Tibial artery (tissue), 4 donors: ENCODE measurements at regions not wholly inside any gene's neighbourhood (a gene's known extent, or its start where the extent isn't known, plus 50 kb on each side); places are given as distances from the start of the nearest gene placed in this dataset.

Source experiments
- DNase-seq, 2 donors: peaks; one replicate each; pipeline ENCODE4 v3.0.0-alpha.2; 2019
- H3K27ac ChIP-seq, 2 donors: fragments of 200-600 bp; sonication (generic) in 1 of 2; 1 replicate in 1 of 2; 2 replicates in 1 of 2; pipeline ENCODE4 v1.5.1; 2018 to 2019; ENCODE audit warnings: mild to moderate bottlenecking in 1 of 2
- H3K27me3 ChIP-seq, 2 donors: fragments of 200-600 bp; sonication (generic) in 1 of 2; one replicate each; pipeline versions ENCODE4 v1.5.1 to v1.6.0; 2016 to 2019
- H3K36me3 ChIP-seq, 3 donors: fragments of 200-600 bp; sonication (generic) in 2 of 3; one replicate each; pipeline ENCODE4 v1.5.1; 2016 to 2019; ENCODE audit warnings: mild to moderate bottlenecking in 2 of 3
- H3K4me1 ChIP-seq, 4 donors: fragments of 200-600 bp; sonication (generic) in 2 of 4; 1 replicate in 3 of 4; 2 replicates in 1 of 4; pipeline ENCODE4 v1.5.1; 2016 to 2019
- H3K4me3 ChIP-seq, 2 donors: fragments of 200-600 bp; sonication (generic) in 1 of 2; 1 replicate in 1 of 2; 2 replicates in 1 of 2; pipeline ENCODE4 v1.5.1; 2018 to 2019; ENCODE audit warnings: mild to moderate bottlenecking in 2 of 2
- H3K9me3 ChIP-seq, 3 donors: fragments of 200-600 bp; sonication (generic) in 1 of 3; one replicate each; pipeline ENCODE4 v1.5.1; 2016 to 2019
- CTCF ChIP-seq, 2 experiments: fragments of 200-600 bp in 1 of 2; fragments of 450-650 bp in 1 of 2; IDR thresholded peaks; one replicate each; pipeline ENCODE4 v1.5.1; 2017 to 2019; ENCODE audit warnings: antibody characterized with exemption in 2 of 2, mild to moderate bottlenecking in 1 of 2, moderate library complexity in 1 of 2
- intact Hi-C: fragments of 100-400 bp; cut with DNase I; formaldehyde crosslinking; loops from one replicate; pipeline ENCODE4 v1.15.0; 2023; ENCODE audit warnings: low total_unique reads

DNA sequence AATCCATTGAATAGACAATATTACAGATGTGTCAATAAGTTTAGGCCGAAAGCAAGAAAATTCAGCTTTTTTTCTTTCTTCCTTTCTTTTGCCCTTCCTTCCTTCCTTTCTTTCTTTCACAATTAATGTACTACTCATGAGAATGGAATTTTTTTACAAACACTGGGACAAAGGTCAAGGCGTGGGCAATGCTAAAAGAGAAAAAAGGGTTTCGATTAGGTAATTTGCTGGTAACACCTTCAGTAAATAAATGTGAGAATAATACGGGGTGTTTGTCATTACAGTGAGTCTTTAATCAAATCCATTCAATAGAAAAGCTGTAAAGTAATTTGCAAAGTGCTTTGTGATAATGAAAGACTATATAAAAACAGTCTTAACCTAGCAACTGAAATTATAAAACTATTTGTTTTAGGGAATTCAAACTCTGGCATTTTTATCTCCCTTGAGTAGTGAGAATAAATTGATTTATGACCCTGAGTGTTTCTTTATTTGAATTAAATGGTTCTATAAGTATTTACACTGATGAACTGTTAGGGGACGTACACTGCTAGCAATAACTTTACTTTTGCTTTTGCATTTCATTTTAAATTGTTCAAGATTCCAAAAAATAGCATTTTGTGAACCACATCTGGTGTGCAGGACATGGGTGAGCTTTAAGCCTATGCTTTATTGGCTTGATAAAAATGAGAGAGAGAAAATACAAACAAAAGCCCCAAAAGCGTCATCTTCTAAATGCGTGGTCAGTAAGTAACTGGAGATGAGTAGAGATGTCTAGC lies 104.2 kb upstream of the THRB start:
- no peak overlapping the region for H3K27ac ChIP-seq
- DNase-seq = no peak
- no peak for TF ChIP-seq CTCF (IDR thresholded peaks at IDR 0.05)
- H3K9me3 ChIP-seq = no peaks in the 10 kb centered on the region
- no peak overlapping the region for H3K4me3 ChIP-seq
- H3K36me3 ChIP-seq = no peaks in the 10 kb centered on the region
- no peaks in the 10 kb centered on the region for H3K27me3 ChIP-seq
- H3K4me1 ChIP-seq = peaks cover 0 to 5% (median 0%) of the 10 kb centered on the region in 4 donors
- intact Hi-C loops = no loop called here

- Histone ChIP-seq H3K27ac (no peak overlapping the region), H3K4me1 (peaks cover 0 to 5% (median 0%) of the 10 kb centered on the region in 4 donors), H3K4me3 (no peak overlapping the region), H3K27me3 (no peaks in the 10 kb centered on the region), H3K36me3 (no peaks in the 10 kb centered on the region), H3K9me3 (no peaks in the 10 kb centered on the region)
- peak in 1 of 2 donors; percentile 72 for DNase-seq
- intact Hi-C loops = no loop called here
- TF ChIP-seq CTCF (IDR thresholded peaks at IDR 0.05) = no peak
These were observed 106.7 kb upstream of the THRB start for GRCh38 chr3:24601066-24601939.

- intact Hi-C loops = no loop called here
These were observed 109.6 kb upstream of the THRB start for GRCh38 chr3:24604215-24604614.

DNA sequence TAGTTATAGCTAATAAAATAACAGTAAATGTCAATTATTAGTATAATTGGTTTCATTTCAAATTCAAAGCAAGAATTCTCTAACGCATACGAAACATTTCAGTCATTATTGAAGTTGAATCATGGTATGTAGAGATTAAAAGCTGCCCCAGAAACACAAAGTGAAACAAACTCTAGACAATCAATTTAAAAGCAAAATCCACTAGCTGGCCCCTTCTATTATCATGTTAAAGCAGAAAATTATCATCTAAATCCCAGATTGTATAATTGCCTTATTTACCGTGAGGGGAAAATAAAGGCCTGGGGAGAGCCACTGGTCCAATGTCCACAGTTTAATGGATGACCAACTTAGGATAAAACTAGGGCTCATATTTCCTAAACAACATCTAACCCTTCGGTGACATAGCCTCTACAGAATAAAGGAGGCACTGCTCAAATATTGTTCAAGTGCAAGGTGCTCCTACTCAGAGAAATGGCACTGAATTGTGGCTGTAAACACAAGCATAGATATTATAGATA lies 110.9 kb upstream of the THRB start:
- TF ChIP-seq CTCF (IDR thresholded peaks at IDR 0.05) = no peak
- Histone ChIP-seq H3K4me1 (peaks cover 0 to 17% (median 11%) of the 10 kb centered on the region in 4 donors), H3K36me3 (no peaks in the 10 kb centered on the region), H3K27ac (no peak overlapping the region), H3K27me3 (no peaks in the 10 kb centered on the region), H3K4me3 (no peak overlapping the region), H3K9me3 (no peaks in the 10 kb centered on the region)
- intact Hi-C loops = no loop called here
- no peak for DNase-seq

More at GRCh38 chr3:24604215-24604614, 109.6 kb upstream of the THRB start:
- Histone ChIP-seq H3K4me1 (peaks cover 0 to 14% (median 11%) of the 10 kb centered on the region in 4 donors), H3K36me3 (no peaks in the 10 kb centered on the region), H3K27ac (no peak overlapping the region), H3K4me3 (no peak overlapping the region), H3K9me3 (no peaks in the 10 kb centered on the region), H3K27me3 (no peaks in the 10 kb centered on the region)
- TF ChIP-seq CTCF (IDR thresholded peaks at IDR 0.05) = no peak
- DNase-seq = no peak

- H3K27me3 ChIP-seq = no peaks in the 10 kb centered on the region
- H3K9me3 ChIP-seq = no peaks in the 10 kb centered on the region
- no peak overlapping the region for H3K27ac ChIP-seq
- intact Hi-C loops = no loop called here
- peaks cover 0 to 17% (median 11%) of the 10 kb centered on the region in 4 donors for H3K4me1 ChIP-seq
- DNase-seq = no peak
- no peak for TF ChIP-seq CTCF (IDR thresholded peaks at IDR 0.05)
- H3K4me3 ChIP-seq = no peak overlapping the region
- H3K36me3 ChIP-seq = no peaks in the 10 kb centered on the region
These were observed 112.6 kb upstream of the THRB start for GRCh38 chr3:24607281-24607680.
